ENCODE measurements at regions not wholly inside any gene's neighbourhood (a gene's known extent, or its start where the extent isn't known, plus 50 kb on each side); places are given as distances from the start of the nearest gene placed in this dataset.
"Not testable (repeated sequence)": the region's sequence is repeated elsewhere in the genome, so short reads cannot be mapped to it uniquely, and the experiment has no call there.

DNA sequence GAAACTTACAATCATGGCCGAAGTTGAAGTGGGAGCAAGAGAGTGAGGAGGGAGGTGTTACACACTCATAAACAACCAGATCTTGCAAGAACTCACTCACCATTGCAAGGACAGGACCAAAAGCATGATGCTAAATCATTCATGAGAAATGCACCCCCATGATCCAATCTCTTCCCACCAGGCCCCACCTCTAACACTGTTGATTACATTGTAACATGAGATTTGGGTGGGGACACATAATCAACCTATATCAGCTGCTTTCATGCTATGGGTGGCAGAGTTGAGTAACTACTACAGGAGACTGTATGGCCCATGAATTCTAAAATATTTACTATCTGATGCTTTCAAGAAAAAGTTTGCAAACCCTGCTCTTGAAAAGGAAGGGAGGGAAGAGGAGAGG, 155.1 kb downstream of the DEFB131A start:
- intact Hi-C loops (cut with DNase I): no loop called here
- Histone ChIP-seq H3K27ac (no peak overlapping the region), H3K27me3 (no peaks in the 10 kb centered on the region), H3K4me3 (no peak overlapping the region), H3K36me3 (no peaks in the 10 kb centered on the region), H3K9me3 (no peaks in the 10 kb centered on the region), H3K4me1 (no peaks in the 10 kb centered on the region)
- DNase-seq (no peak), FAIRE-seq (no peak), ATAC-seq (no peak)
- TF ChIP-seq, protein P1, sequence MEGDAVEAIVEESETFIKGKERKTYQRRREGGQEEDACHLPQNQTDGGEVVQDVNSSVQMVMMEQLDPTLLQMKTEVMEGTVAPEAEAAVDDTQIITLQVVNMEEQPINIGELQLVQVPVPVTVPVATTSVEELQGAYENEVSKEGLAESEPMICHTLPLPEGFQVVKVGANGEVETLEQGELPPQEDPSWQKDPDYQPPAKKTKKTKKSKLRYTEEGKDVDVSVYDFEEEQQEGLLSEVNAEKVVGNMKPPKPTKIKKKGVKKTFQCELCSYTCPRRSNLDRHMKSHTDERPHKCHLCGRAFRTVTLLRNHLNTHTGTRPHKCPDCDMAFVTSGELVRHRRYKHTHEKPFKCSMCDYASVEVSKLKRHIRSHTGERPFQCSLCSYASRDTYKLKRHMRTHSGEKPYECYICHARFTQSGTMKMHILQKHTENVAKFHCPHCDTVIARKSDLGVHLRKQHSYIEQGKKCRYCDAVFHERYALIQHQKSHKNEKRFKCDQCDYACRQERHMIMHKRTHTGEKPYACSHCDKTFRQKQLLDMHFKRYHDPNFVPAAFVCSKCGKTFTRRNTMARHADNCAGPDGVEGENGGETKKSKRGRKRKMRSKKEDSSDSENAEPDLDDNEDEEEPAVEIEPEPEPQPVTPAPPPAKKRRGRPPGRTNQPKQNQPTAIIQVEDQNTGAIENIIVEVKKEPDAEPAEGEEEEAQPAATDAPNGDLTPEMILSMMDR (IDR thresholded peaks at IDR 0.05): no peak
- 78 to 86% methylated on average over 1 of the region's 1 CpG for WGBS, 2 donors

DNA sequence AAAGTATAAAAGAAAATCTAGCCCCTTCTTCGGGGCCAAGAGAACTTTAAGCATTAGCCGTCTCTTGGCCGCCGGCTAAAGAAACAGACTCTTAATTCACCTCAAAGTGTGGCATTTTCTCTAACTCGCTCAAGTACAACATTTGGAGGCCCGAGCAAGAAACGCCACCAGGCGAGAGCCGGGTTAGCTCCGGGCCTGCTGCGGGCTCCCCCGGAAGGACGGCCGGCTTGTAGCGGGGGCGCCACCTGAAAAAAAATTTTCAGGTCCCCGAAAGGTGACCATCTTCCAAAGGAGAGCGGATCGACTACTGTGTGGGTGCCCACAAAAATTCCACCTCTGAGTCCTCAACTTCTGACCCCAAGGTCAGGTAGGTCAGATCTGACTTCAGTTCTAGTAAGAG, 156.0 kb downstream of the DEFB131A start:
- Histone ChIP-seq H3K9me3 (no peaks in the 10 kb centered on the region), H3K27ac (no peak overlapping the region), H3K36me3 (no peaks in the 10 kb centered on the region), H3K4me3 (no peak overlapping the region), H3K27me3 (no peaks in the 10 kb centered on the region), H3K4me1 (no peaks in the 10 kb centered on the region)
- intact Hi-C loops (cut with DNase I): no loop called here
- DNase-seq (no peak), FAIRE-seq (no peak), ATAC-seq (no peak)
- 76 to 85% methylated on average over 19 of the region's 19 CpGs for WGBS, 2 donors
- TF ChIP-seq, protein P1 (IDR thresholded peaks at IDR 0.05): no peak

DNA sequence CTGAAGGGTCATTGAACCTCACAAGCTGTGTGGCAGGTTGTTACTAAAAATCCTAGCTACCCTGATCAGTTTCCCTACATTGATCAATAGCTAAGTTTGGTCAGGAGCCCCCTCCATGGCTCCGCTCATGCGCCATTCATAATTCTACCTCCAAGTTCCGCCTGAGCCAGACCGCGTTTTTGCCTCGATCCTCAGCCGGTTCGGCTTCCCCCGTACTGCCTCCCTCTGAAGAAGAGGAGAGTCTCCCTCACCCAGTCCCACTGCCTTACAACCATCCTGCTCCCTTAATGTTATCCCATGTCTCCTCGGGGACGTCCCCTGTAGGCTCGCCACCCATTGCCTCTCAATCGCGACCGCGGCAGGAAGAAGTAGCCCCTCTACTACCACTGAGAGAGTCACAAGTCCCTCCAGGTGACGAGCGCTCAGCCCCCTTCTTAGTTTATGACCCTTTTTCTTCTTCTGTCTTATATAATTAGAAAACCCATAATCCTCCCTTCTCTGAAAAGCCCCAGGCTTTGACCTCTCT, 158.2 kb downstream of the DEFB131A start:
- DNase-seq (no peak), FAIRE-seq (no peak), ATAC-seq (no peak)
- H3K27ac ChIP-seq: no peak overlapping the region
- no peak overlapping the region for H3K4me3 ChIP-seq
- no peaks in the 10 kb centered on the region for H3K9me3 ChIP-seq
- TF ChIP-seq, protein P1 (IDR thresholded peaks at IDR 0.05): no peak
- H3K4me1 ChIP-seq: no peaks in the 10 kb centered on the region
- intact Hi-C loops (cut with DNase I): no loop called here
- H3K36me3 ChIP-seq: no peaks in the 10 kb centered on the region
- 79 to 81% methylated on average over 18 of the region's 18 CpGs for WGBS, 2 donors
- no peaks in the 10 kb centered on the region for H3K27me3 ChIP-seq

DNA sequence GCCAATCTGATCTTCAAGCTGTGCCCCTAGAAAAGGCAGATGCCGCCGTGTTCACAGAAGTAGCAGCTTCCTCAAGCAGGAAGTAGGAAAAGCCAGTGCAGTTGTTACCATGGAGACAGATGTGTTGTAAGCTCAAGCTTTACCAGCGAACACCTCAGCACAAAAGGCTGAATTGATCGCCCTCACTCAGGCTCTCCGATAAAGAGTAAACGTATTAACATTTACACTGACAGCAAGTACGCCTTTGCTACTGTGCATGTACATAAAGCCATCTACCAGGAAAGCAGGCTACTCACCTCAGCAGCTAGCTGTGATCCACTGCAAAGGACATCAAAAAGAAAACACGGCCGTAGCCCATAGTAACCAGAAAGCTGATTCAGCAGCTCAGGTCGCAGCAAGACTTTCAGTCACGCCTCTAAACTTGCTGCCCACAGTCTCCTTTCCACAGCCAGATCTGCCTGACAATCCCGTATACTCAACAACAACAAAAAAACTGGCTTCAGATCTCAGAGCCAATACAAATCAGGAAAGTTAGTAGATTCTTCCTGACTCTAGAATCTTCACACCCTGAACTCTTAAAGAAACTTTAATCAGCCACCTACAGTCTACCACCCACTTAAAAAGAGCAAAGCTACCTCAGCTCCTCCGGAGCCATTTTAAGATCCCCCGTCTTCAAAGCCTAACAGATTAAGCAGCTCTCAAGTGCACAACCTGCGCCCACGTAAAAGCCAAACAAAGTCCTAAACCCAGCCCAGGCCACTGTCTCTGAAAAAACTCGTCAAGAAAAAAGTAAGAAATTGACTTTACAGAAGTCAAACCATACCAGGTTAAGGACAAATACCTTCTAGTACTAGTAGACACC, 160.0 kb downstream of the DEFB131A start:
- H3K27me3 ChIP-seq; FAIRE-seq; H3K36me3 ChIP-seq; H3K27ac ChIP-seq; H3K4me1 ChIP-seq; ATAC-seq; intact Hi-C loops (cut with DNase I); H3K9me3 ChIP-seq: not testable (repeated sequence)
- peak in 3 of 6 donors; percentile 13 to 37 (median 22) for DNase-seq
- WGBS, 2 donors: 11 to 14% methylated on average over 17 of the region's 17 CpGs
- H3K4me3 ChIP-seq: peak overlapping the region in 1 of 4 donors; percentile 12

DNA sequence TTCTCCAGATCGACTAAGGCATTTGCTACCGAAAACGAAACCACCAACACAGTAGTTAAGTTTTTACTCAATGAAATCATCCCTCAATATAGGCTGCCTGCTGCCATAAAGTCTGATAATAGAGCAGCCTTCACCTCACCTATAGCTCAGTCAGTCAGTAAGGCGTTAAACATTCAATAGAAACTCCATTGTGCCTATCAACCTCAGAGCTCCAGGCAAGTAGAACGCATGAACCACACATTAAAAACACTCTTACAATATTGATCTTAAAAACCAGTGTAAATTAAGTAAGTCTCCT, 160.6 kb downstream of the DEFB131A start:
- H3K36me3 ChIP-seq; H3K4me3 ChIP-seq; H3K27me3 ChIP-seq; H3K9me3 ChIP-seq; ATAC-seq; H3K4me1 ChIP-seq; DNase-seq; FAIRE-seq; intact Hi-C loops (cut with DNase I); H3K27ac ChIP-seq: not testable (repeated sequence)
- WGBS, 2 donors: 40 to 46% methylated on average over 5 of the region's 5 CpGs

DNA sequence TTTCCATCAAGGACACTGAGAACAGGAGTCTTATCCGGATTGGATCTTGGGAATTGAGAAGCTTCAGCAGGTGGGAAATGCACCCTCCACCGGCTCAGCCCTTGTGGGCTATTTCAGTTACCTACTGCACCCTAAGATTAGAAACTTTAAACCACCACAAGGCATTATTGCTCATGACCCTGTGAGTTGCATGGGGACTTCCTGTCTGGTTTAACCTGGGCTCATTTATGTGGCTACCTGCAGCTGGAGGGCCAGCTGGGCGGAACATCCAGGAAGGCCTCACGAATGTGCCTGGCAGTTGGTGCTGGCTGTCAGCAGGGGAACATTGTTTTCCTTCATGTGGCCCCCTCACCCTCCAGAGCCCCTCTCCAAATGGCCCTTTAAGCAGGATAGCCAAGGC, 164.1 kb downstream of the DEFB131A start:
- no peak overlapping the region for H3K4me3 ChIP-seq
- intact Hi-C loops (cut with DNase I): no loop called here
- TF ChIP-seq, protein P1 (IDR thresholded peaks at IDR 0.05): no peak
- no peaks in the 10 kb centered on the region for H3K27me3 ChIP-seq
- no peaks in the 10 kb centered on the region for H3K9me3 ChIP-seq
- no peak for FAIRE-seq
- no peak for DNase-seq
- no peak overlapping the region for H3K27ac ChIP-seq
- no peak for ATAC-seq
- no peaks in the 10 kb centered on the region for H3K4me1 ChIP-seq
- WGBS, 2 donors: 76 to 85% methylated on average over 4 of the region's 4 CpGs
- no peaks in the 10 kb centered on the region for H3K36me3 ChIP-seq

DNA sequence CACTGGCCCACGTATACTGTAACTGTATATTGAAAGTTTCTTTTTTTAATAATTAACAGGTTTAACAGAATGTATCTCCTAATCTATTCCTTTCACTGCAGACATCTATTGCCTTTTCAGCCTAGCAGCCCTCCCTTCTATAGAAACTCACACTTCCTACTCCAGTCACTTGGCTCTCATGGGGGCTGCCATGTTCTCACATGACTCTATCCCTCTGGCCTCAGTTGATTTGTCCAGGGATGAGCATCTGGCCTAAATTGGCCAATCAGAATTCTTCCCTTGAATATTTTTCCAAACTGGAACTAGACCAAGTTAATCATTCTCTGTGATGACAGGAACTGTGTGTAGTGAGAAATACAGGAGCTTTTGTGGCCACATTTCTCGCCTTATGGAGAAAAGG, 166.1 kb downstream of the DEFB131A start:
- FAIRE-seq; H3K4me3 ChIP-seq; H3K36me3 ChIP-seq; H3K27me3 ChIP-seq; ATAC-seq; H3K4me1 ChIP-seq; intact Hi-C loops (cut with DNase I); H3K27ac ChIP-seq; DNase-seq; H3K9me3 ChIP-seq: not testable (repeated sequence)
- WGBS, 2 donors: 50 to 63% methylated on average over 2 of the region's 2 CpGs

Data from pancreas (tissue), 10 donors.